GM12878 (cell line): ENCODE measurements at regions not wholly inside any gene's neighbourhood (a gene's known extent, or its start where the extent isn't known, plus 50 kb on each side); places are given as distances from the start of the nearest gene placed in this dataset.

ENCODE experiments used
- ATAC-seq: fragments of 200-7000 bp; cut with Tn5 transposase; 3 replicates; pipeline ENCODE4 v1.9.1; 2020; ENCODE audit warnings: mild to moderate bottlenecking, moderate library complexity
- BruUV-seq: library from RNA; stranded (reverse); fragments of 400-500 nt; replicated peaks from 2 replicates; lab custom pipeline; 2021; lab: Mats Ljungman, UMichigan
- CTCF ChIA-PET: fragments of 300-600 bp; sonication (Branson Sonifier 250); formaldehyde crosslinking; extraction: SDS; loops from one replicate; lab custom pipeline; 2021; ENCODE audit warnings: inconsistent platforms; lab: Yijun Ruan, JAX
- POLR2A ChIA-PET: fragments of 350-600 bp; formaldehyde crosslinking; extraction: SDS; loops from one replicate; lab custom pipeline; 2021; ENCODE audit warnings: inconsistent platforms; lab: Charles Lee
- RAD21 ChIA-PET: fragments of 300-600 bp; sonication (Branson Sonifier 250); formaldehyde crosslinking; loops from one replicate; lab custom pipeline; 2023; ENCODE audit warnings: antibody characterized with exemption; ENCODE audit not compliant: unreplicated experiment; lab: Charles Lee
- SMC1A ChIA-PET: fragments of 300-600 bp; sonication (Branson Sonifier 250); formaldehyde crosslinking; loops from one replicate; lab custom pipeline; 2023; ENCODE audit not compliant: unreplicated experiment, uncharacterized antibody; lab: Charles Lee
- DNase-seq: peaks from one replicate; pipeline ENCODE4 v3.0.0-alpha.2; 2011; ENCODE audit warnings: low read depth, low spot score
- FAIRE-seq: peaks from 3 replicates; lab custom pipeline; 2011; peaks lifted over from hg19 to GRCh38; lab: Jason Lieb, UNC
- H2AFZ ChIP-seq: 2 replicates; pipeline ENCODE4 v1.6.0; 2011; ENCODE audit warnings: low read depth, low read length, control low read depth; ENCODE audit not compliant: control insufficient read depth
- H3K27ac ChIP-seq: 2 replicates; pipeline ENCODE4 v1.5.1; 2011; ENCODE audit warnings: control low read depth; ENCODE audit not compliant: control insufficient read depth, insufficient read depth
- H3K27me3 ChIP-seq, 2 experiments: replicated peaks in 1 of 2; 2 replicates each; pipeline versions ENCODE4 v1.6.0 to v1.6.1; 2011; ENCODE audit warnings: low read length in 1 of 2; ENCODE audit not compliant: control insufficient read depth in 2 of 2, insufficient read depth in 2 of 2
- H3K36me3 ChIP-seq, 2 experiments: 2 replicates each; pipeline ENCODE4 v1.5.1; 2011; ENCODE audit warnings: low read length in 1 of 2; ENCODE audit not compliant: control insufficient read depth in 2 of 2, insufficient read depth in 2 of 2
- H3K4me1 ChIP-seq: 2 replicates; pipeline ENCODE4 v1.6.1; 2011; ENCODE audit warnings: mild to moderate bottlenecking, low read length, moderate library complexity, mixed read lengths; ENCODE audit not compliant: control insufficient read depth, insufficient read depth
- H3K4me2 ChIP-seq: 2 replicates; pipeline ENCODE4 v1.6.0; 2011; ENCODE audit warnings: control low read depth; ENCODE audit not compliant: control insufficient read depth, insufficient read depth
- H3K4me3 ChIP-seq: fragments of 200-600 bp; sonication (generic); 2 replicates; pipeline ENCODE4 v1.5.1; 2016
- H3K79me2 ChIP-seq: 2 replicates; pipeline ENCODE4 v1.6.0; 2011; ENCODE audit warnings: low read length; ENCODE audit not compliant: control insufficient read depth, insufficient read depth
- H3K9ac ChIP-seq: 2 replicates; pipeline ENCODE4 v1.8.0; 2011; ENCODE audit warnings: low read length, control low read depth, mixed read lengths; ENCODE audit not compliant: control insufficient read depth, insufficient read depth
- H3K9me3 ChIP-seq: replicated peaks from 3 replicates; pipeline ENCODE4 v1.5.1; 2011; ENCODE audit warnings: mild to moderate bottlenecking, low read length; ENCODE audit not compliant: control insufficient read depth, insufficient read depth
- H4K20me1 ChIP-seq: 2 replicates; pipeline ENCODE4 v1.6.0; 2011; ENCODE audit not compliant: control insufficient read depth, insufficient read depth
- CHD1 ChIP-seq: IDR thresholded peaks from 2 replicates; pipeline ENCODE4 v1.6.1; 2012; ENCODE audit warnings: low read depth, low read length, improper control_type of control experiment
- CHD2 ChIP-seq: IDR thresholded peaks from 2 replicates; pipeline ENCODE4 v1.6.1; 2011; ENCODE audit warnings: low read depth, low read length, improper control_type of control experiment, borderline replicate concordance
- CUX1 ChIP-seq: IDR thresholded peaks from 2 replicates; pipeline ENCODE4 v1.6.1; 2012; ENCODE audit warnings: improper control_type of control experiment, low read depth, low read length; ENCODE audit not compliant: insufficient replicate concordance
- EED ChIP-seq: sonication (generic); IDR thresholded peaks from 2 replicates; pipeline ENCODE4 v1.6.1; 2016; ENCODE audit warnings: antibody characterized with exemption, low read depth
- KLF5 ChIP-seq: fragments of 450-650 bp; IDR thresholded peaks from 2 replicates; pipeline ENCODE4 v1.6.1; 2014; ENCODE audit warnings: mild to moderate bottlenecking; ENCODE audit not compliant: partially characterized antibody
- NFYA ChIP-seq: IDR thresholded peaks from 2 replicates; pipeline ENCODE4 v1.6.1; 2011; ENCODE audit warnings: low read depth, mild to moderate bottlenecking, low read length, improper control_type of control experiment, borderline replicate concordance
- NR2F1 ChIP-seq: fragments of 450-650 bp; conservative IDR thresholded peaks from 2 replicates; pipeline ENCODE4 v1.6.1; 2017; ENCODE audit warnings: mild to moderate bottlenecking
- POLR2AphosphoS5 ChIP-seq: IDR thresholded peaks from 2 replicates; pipeline ENCODE4 v1.6.1; 2011; ENCODE audit warnings: mild to moderate bottlenecking, low read length, inconsistent platforms
- RAD51 ChIP-seq: fragments of 450-650 bp; IDR thresholded peaks from 2 replicates; pipeline ENCODE4 v1.6.1; 2016; ENCODE audit warnings: moderate library complexity, mild to moderate bottlenecking, inconsistent platforms
- RBBP5 ChIP-seq: fragments of 200-600 bp; sonication (generic); conservative IDR thresholded peaks from 2 replicates; pipeline ENCODE4 v1.6.1; 2016
- RELA ChIP-seq: fragments of 450-650 bp; IDR thresholded peaks from 2 replicates; pipeline ENCODE4 v1.8.0; 2014; ENCODE audit warnings: borderline replicate concordance; ENCODE audit not compliant: partially characterized antibody
- SREBF1 ChIP-seq: IDR thresholded peaks from 2 replicates; pipeline ENCODE4 v1.6.1; 2012; ENCODE audit warnings: mild to moderate bottlenecking, low read length
- SUPT20H ChIP-seq: IDR thresholded peaks from 2 replicates; pipeline ENCODE4 v1.6.1; 2011; ENCODE audit warnings: low read depth, mild to moderate bottlenecking, low read length, moderate library complexity, borderline replicate concordance; ENCODE audit not compliant: control insufficient read depth
- USF2 ChIP-seq: IDR thresholded peaks from 2 replicates; pipeline ENCODE4 v1.6.1; 2011; ENCODE audit warnings: low read depth, low read length, improper control_type of control experiment, borderline replicate concordance
- YBX1 ChIP-seq: fragments of 450-650 bp; IDR thresholded peaks from 2 replicates; pipeline ENCODE4 v1.6.1; 2016; ENCODE audit warnings: antibody characterized with exemption
- ZNF384 ChIP-seq: IDR thresholded peaks from 2 replicates; pipeline ENCODE4 v1.6.1; 2012; ENCODE audit warnings: low read depth, mild to moderate bottlenecking, low read length, improper control_type of control experiment, borderline replicate concordance
- in situ Hi-C: fragments of 300-500 bp; cut with MboI; formaldehyde crosslinking; loops from 9 replicates; pipeline ENCODE4 v1.14.3; 2018; ENCODE audit warnings: mixed read lengths
- intact Hi-C: fragments of 100-400 bp; cut with micrococcal nuclease; formaldehyde crosslinking; loops from one replicate; pipeline ENCODE4 v1.14.2; 2022; ENCODE audit not compliant: unreplicated experiment

GRCh38 chr4:171353535-171353934 is 459.7 kb upstream of the GALNTL6 start:
- H2AFZ ChIP-seq = no peak overlapping the region
- no peaks in the 10 kb centered on the region for H3K79me2 ChIP-seq
- no peak overlapping the region for H3K4me3 ChIP-seq
- CTCF ChIA-PET = no interaction called here
- SMC1A ChIA-PET = no interaction called here
- BruUV-seq = no TSS peak
- TF ChIP-seq KLF5 (no peak), USF2 (no peak), YBX1 (no peak), ZNF384 (no peak), SUPT20H (no peak), SREBF1 (no peak), CHD1 (no peak), NR2F1 (no peak), POLR2AphosphoS5 (no peak), RELA (no peak), CUX1 (no peak), RAD51 (no peak), CHD2 (no peak), RBBP5 (no peak), EED (no peak), NFYA (no peak)
- TF ChIP-seq, all 136 proteins: peak for 0
- H3K27me3 ChIP-seq = no peaks in the 10 kb centered on the region
- H3K4me1 ChIP-seq = no peaks in the 10 kb centered on the region
- DNase-seq = no peak
- no peaks in the 10 kb centered on the region for H3K36me3 ChIP-seq
- intact Hi-C loops = no loop called here
- ChIA-PET RAD21 (no interaction called here), POLR2A (no interaction called here)
- H3K9ac ChIP-seq = no peak overlapping the region
- ATAC-seq = no peak
- no peaks in the 10 kb centered on the region for H3K9me3 ChIP-seq
- H3K27ac ChIP-seq = no peak overlapping the region
- H3K4me2 ChIP-seq = no peak overlapping the region
- in situ Hi-C loops = no loop called here
- no peaks in the 10 kb centered on the region for H4K20me1 ChIP-seq
- FAIRE-seq = no peak
